ENCODE measurements at regions not wholly inside any gene's neighbourhood (a gene's known extent, or its start where the extent isn't known, plus 50 kb on each side); places are given as distances from the start of the nearest gene placed in this dataset.

- no peaks in the 10 kb centered on the region for H3K27me3 ChIP-seq (ENCODE audit: insufficient read depth, low read length)
- H3K36me3 ChIP-seq (ENCODE audit: insufficient read depth, low read depth, low read length) = no peaks in the 10 kb centered on the region
- no peak overlapping the region for H3K27ac ChIP-seq (ENCODE audit: low read length)
- H3K4me3 ChIP-seq (ENCODE audit: low read length) = no peak overlapping the region
- no peaks in the 10 kb centered on the region for H3K9me3 ChIP-seq (ENCODE audit: insufficient read depth, low read depth, low read length)
- H3K9ac ChIP-seq (ENCODE audit: low read depth, low read length) = no peak overlapping the region
- no peaks in the 10 kb centered on the region for H3K4me1 ChIP-seq (ENCODE audit: insufficient read depth, low read length)
Measured at GRCh38 chr5:4383102-4383501, 757.0 kb upstream of the ADAMTS16 start.

- no peaks in the 10 kb centered on the region for H3K9me3 ChIP-seq (ENCODE audit: insufficient read depth, low read depth, low read length)
- no peaks in the 10 kb centered on the region for H3K27me3 ChIP-seq (ENCODE audit: insufficient read depth, low read length)
- no peaks in the 10 kb centered on the region for H3K36me3 ChIP-seq (ENCODE audit: insufficient read depth, low read depth, low read length)
- no peaks in the 10 kb centered on the region for H3K4me1 ChIP-seq (ENCODE audit: insufficient read depth, low read length)
- H3K27ac ChIP-seq (ENCODE audit: low read length) = no peak overlapping the region
- H3K4me3 ChIP-seq (ENCODE audit: low read length) = no peak overlapping the region
- no peak overlapping the region for H3K9ac ChIP-seq (ENCODE audit: low read depth, low read length)
Measured at GRCh38 chr5:4383518-4384198, 756.5 kb upstream of the ADAMTS16 start.

- no peaks in the 10 kb centered on the region for H3K9me3 ChIP-seq (ENCODE audit: insufficient read depth, low read depth, low read length)
- H3K27me3 ChIP-seq (ENCODE audit: insufficient read depth, low read length) = no peaks in the 10 kb centered on the region
- no peak overlapping the region for H3K9ac ChIP-seq (ENCODE audit: low read depth, low read length)
- H3K27ac ChIP-seq (ENCODE audit: low read length) = no peak overlapping the region
- H3K4me1 ChIP-seq (ENCODE audit: insufficient read depth, low read length) = no peaks in the 10 kb centered on the region
- H3K4me3 ChIP-seq (ENCODE audit: low read length) = no peak overlapping the region
- no peaks in the 10 kb centered on the region for H3K36me3 ChIP-seq (ENCODE audit: insufficient read depth, low read depth, low read length)
Measured at GRCh38 chr5:4384649-4385048, 755.5 kb upstream of the ADAMTS16 start.

- Histone ChIP-seq H3K9me3 (ENCODE audit: insufficient read depth, low read depth, low read length) (no peaks in the 10 kb centered on the region), H3K36me3 (ENCODE audit: insufficient read depth, low read depth, low read length) (no peaks in the 10 kb centered on the region), H3K27me3 (ENCODE audit: insufficient read depth, low read length) (no peaks in the 10 kb centered on the region), H3K27ac (ENCODE audit: low read length) (no peak overlapping the region), H3K4me3 (ENCODE audit: low read length) (no peak overlapping the region), H3K9ac (ENCODE audit: low read depth, low read length) (no peak overlapping the region), H3K4me1 (ENCODE audit: insufficient read depth, low read length) (no peaks in the 10 kb centered on the region)
Measured at GRCh38 chr5:4386152-4386551, 754.0 kb upstream of the ADAMTS16 start.

GRCh38 chr5:4387290-4387689 is 752.8 kb upstream of the ADAMTS16 start:
- no peaks in the 10 kb centered on the region for H3K36me3 ChIP-seq (ENCODE audit: insufficient read depth, low read depth, low read length)
- H3K9ac ChIP-seq (ENCODE audit: low read depth, low read length) = no peak overlapping the region
- no peak overlapping the region for H3K4me3 ChIP-seq (ENCODE audit: low read length)
- H3K27ac ChIP-seq (ENCODE audit: low read length) = no peak overlapping the region
- H3K27me3 ChIP-seq (ENCODE audit: insufficient read depth, low read length) = no peaks in the 10 kb centered on the region
- H3K9me3 ChIP-seq (ENCODE audit: insufficient read depth, low read depth, low read length) = no peaks in the 10 kb centered on the region
- no peaks in the 10 kb centered on the region for H3K4me1 ChIP-seq (ENCODE audit: insufficient read depth, low read length)

GRCh38 chr5:4395752-4396151 is 744.4 kb upstream of the ADAMTS16 start:
- peaks cover 5% of the 10 kb centered on the region; the same call in 1 of the 2 replicates for H3K4me1 ChIP-seq (ENCODE audit: insufficient read depth, low read length)
- H3K4me3 ChIP-seq (ENCODE audit: low read length) = no peak overlapping the region
- peaks cover 16% of the 10 kb centered on the region for H3K9me3 ChIP-seq (ENCODE audit: insufficient read depth, low read depth, low read length)
- H3K9ac ChIP-seq (ENCODE audit: low read depth, low read length) = no peak overlapping the region
- no peak overlapping the region for H3K27ac ChIP-seq (ENCODE audit: low read length)
- no peaks in the 10 kb centered on the region for H3K36me3 ChIP-seq (ENCODE audit: insufficient read depth, low read depth, low read length)
- no peaks in the 10 kb centered on the region for H3K27me3 ChIP-seq (ENCODE audit: insufficient read depth, low read length)

- Histone ChIP-seq H3K9ac (ENCODE audit: low read depth, low read length) (no peak overlapping the region), H3K27me3 (ENCODE audit: insufficient read depth, low read length) (no peaks in the 10 kb centered on the region)
Measured at GRCh38 chr5:4405614-4406219, 734.4 kb upstream of the ADAMTS16 start.

GRCh38 chr5:4410151-4410550 is 730.0 kb upstream of the ADAMTS16 start:
- no peaks in the 10 kb centered on the region for H3K36me3 ChIP-seq (ENCODE audit: insufficient read depth, low read depth, low read length)
- H3K9me3 ChIP-seq (ENCODE audit: insufficient read depth, low read depth, low read length) = no peaks in the 10 kb centered on the region
- no peak overlapping the region for H3K27ac ChIP-seq (ENCODE audit: low read length)
- H3K9ac ChIP-seq (ENCODE audit: low read depth, low read length) = no peak overlapping the region
- no peak overlapping the region for H3K4me3 ChIP-seq (ENCODE audit: low read length)
- H3K27me3 ChIP-seq (ENCODE audit: insufficient read depth, low read length) = no peaks in the 10 kb centered on the region
- H3K4me1 ChIP-seq (ENCODE audit: insufficient read depth, low read length) = peaks cover 3% of the 10 kb centered on the region; the same call in 1 of the 2 replicates

More at GRCh38 chr5:4405614-4406219, 734.4 kb upstream of the ADAMTS16 start:
- Histone ChIP-seq H3K9me3 (ENCODE audit: insufficient read depth, low read depth, low read length) (no peaks in the 10 kb centered on the region), H3K4me3 (ENCODE audit: low read length) (no peak overlapping the region), H3K27ac (ENCODE audit: low read length) (no peak overlapping the region), H3K4me1 (ENCODE audit: insufficient read depth, low read length) (no peaks in the 10 kb centered on the region), H3K36me3 (ENCODE audit: insufficient read depth, low read depth, low read length) (no peaks in the 10 kb centered on the region)

GRCh38 chr5:4411664-4412063 is 728.5 kb upstream of the ADAMTS16 start:
- no peaks in the 10 kb centered on the region for H3K9me3 ChIP-seq (ENCODE audit: insufficient read depth, low read depth, low read length)
- H3K4me1 ChIP-seq (ENCODE audit: insufficient read depth, low read length) = peaks cover 3% of the 10 kb centered on the region; the same call in 1 of the 2 replicates
- H3K27ac ChIP-seq (ENCODE audit: low read length) = no peak overlapping the region
- no peak overlapping the region for H3K9ac ChIP-seq (ENCODE audit: low read depth, low read length)
- H3K27me3 ChIP-seq (ENCODE audit: insufficient read depth, low read length) = no peaks in the 10 kb centered on the region
- no peaks in the 10 kb centered on the region for H3K36me3 ChIP-seq (ENCODE audit: insufficient read depth, low read depth, low read length)
- H3K4me3 ChIP-seq (ENCODE audit: low read length) = no peak overlapping the region

- H3K27ac ChIP-seq (ENCODE audit: low read length) = no peak overlapping the region
- no peaks in the 10 kb centered on the region for H3K27me3 ChIP-seq (ENCODE audit: insufficient read depth, low read length)
- no peak overlapping the region for H3K9ac ChIP-seq (ENCODE audit: low read depth, low read length)
- H3K4me1 ChIP-seq (ENCODE audit: insufficient read depth, low read length) = peaks cover 3% of the 10 kb centered on the region; the same call in 1 of the 2 replicates
- no peaks in the 10 kb centered on the region for H3K36me3 ChIP-seq (ENCODE audit: insufficient read depth, low read depth, low read length)
- H3K9me3 ChIP-seq (ENCODE audit: insufficient read depth, low read depth, low read length) = no peaks in the 10 kb centered on the region
- no peak overlapping the region for H3K4me3 ChIP-seq (ENCODE audit: low read length)
Measured at GRCh38 chr5:4413996-4414395, 726.1 kb upstream of the ADAMTS16 start.

GRCh38 chr5:4418084-4418483 is 722.0 kb upstream of the ADAMTS16 start:
- Histone ChIP-seq H3K9ac (ENCODE audit: low read depth, low read length) (no peak overlapping the region), H3K4me3 (ENCODE audit: low read length) (no peak overlapping the region), H3K4me1 (ENCODE audit: insufficient read depth, low read length) (peaks cover 3% of the 10 kb centered on the region; the same call in 1 of the 2 replicates), H3K27me3 (ENCODE audit: insufficient read depth, low read length) (no peaks in the 10 kb centered on the region), H3K36me3 (ENCODE audit: insufficient read depth, low read depth, low read length) (no peaks in the 10 kb centered on the region), H3K9me3 (ENCODE audit: insufficient read depth, low read depth, low read length) (no peaks in the 10 kb centered on the region), H3K27ac (ENCODE audit: low read length) (no peak overlapping the region)

- no peak overlapping the region for H3K4me3 ChIP-seq (ENCODE audit: low read length)
- H3K36me3 ChIP-seq (ENCODE audit: insufficient read depth, low read depth, low read length) = no peaks in the 10 kb centered on the region
- H3K9ac ChIP-seq (ENCODE audit: low read depth, low read length) = no peak overlapping the region
- no peaks in the 10 kb centered on the region for H3K9me3 ChIP-seq (ENCODE audit: insufficient read depth, low read depth, low read length)
- no peaks in the 10 kb centered on the region for H3K4me1 ChIP-seq (ENCODE audit: insufficient read depth, low read length)
- H3K27me3 ChIP-seq (ENCODE audit: insufficient read depth, low read length) = no peaks in the 10 kb centered on the region
- no peak overlapping the region for H3K27ac ChIP-seq (ENCODE audit: low read length)
Measured at GRCh38 chr5:4419281-4419680, 720.8 kb upstream of the ADAMTS16 start.

Measured in iPS-20b (cell line).